B cell (primary cell): ENCODE measurements at regions not wholly inside any gene's neighbourhood (a gene's known extent, or its start where the extent isn't known, plus 50 kb on each side); places are given as distances from the start of the nearest gene placed in this dataset.

Experiments
- ATAC-seq: fragments of 200-7000 bp; cut with Tn5 transposase; one replicate; pipeline ENCODE4 v1.10.0; 2021; ENCODE audit warnings: low read depth, mild to moderate bottlenecking, moderate number of reproducible peaks, moderate library complexity
- CTCF ChIA-PET: fragments of 350-600 bp; sonication (Branson Sonifier 250); formaldehyde crosslinking; loops from one replicate; lab custom pipeline; 2021; ENCODE audit warnings: antibody characterized with exemption, inconsistent platforms; lab: Charles Lee
- POLR2A ChIA-PET: fragments of 350-600 bp; sonication (Branson Sonifier 250); formaldehyde crosslinking; loops from one replicate; lab custom pipeline; 2021; ENCODE audit warnings: antibody characterized with exemption; lab: Charles Lee
- DNase-seq: peaks from one replicate; pipeline ENCODE4 v3.0.0; 2013
- H2AFZ ChIP-seq: 2 replicates; pipeline ENCODE4 v1.6.1; 2012; ENCODE audit warnings: mild to moderate bottlenecking, low read depth, low read length; ENCODE audit not compliant: insufficient read depth, poor library complexity, severe bottlenecking
- H3K27ac ChIP-seq, 2 donors: 1 replicate in 1 of 2; 2 replicates in 1 of 2; pipeline ENCODE4 v1.5.1; 2012 to 2013; ENCODE audit warnings: low read length in 2 of 2, mild to moderate bottlenecking in 2 of 2, moderate library complexity in 1 of 2
- H3K27me3 ChIP-seq, 4 experiments: fragments of 200-600 bp in 1 of 4; sonication (generic) in 1 of 4; replicated peaks in 1 of 4; 1 replicate in 2 of 4; 2 replicates in 2 of 4; pipeline versions ENCODE4 v1.6.1 to v1.7.0; 2013 to 2016; ENCODE audit warnings: low read length in 3 of 4, mild to moderate bottlenecking in 2 of 4, mixed read lengths in 1 of 4, moderate library complexity in 1 of 4; ENCODE audit not compliant: insufficient read depth in 4 of 4, control insufficient read depth in 3 of 4; ENCODE audit errors: control extremely low read depth in 1 of 4
- H3K36me3 ChIP-seq, 2 experiments: replicated peaks in 1 of 2; 1 replicate in 1 of 2; 2 replicates in 1 of 2; pipeline versions ENCODE4 v1.6.1 to v1.7.1; 2013; ENCODE audit warnings: low read length in 1 of 2; ENCODE audit not compliant: insufficient read depth in 2 of 2, control insufficient read depth in 1 of 2; ENCODE audit errors: control extremely low read depth in 1 of 2, extremely low read depth in 1 of 2
- H3K4me1 ChIP-seq, 2 donors: fragments of 200-600 bp in 1 of 2; sonication (generic) in 1 of 2; 1 replicate in 1 of 2; 2 replicates in 1 of 2; pipeline versions ENCODE4 v1.5.1 to v1.6.1; 2013 to 2017; ENCODE audit warnings: low read length in 2 of 2; ENCODE audit not compliant: control insufficient read depth in 2 of 2, insufficient read depth in 2 of 2
- H3K4me2 ChIP-seq: replicated peaks from 2 replicates; pipeline ENCODE3; 2012; ENCODE audit warnings: mild to moderate bottlenecking, low read depth, low read length; ENCODE audit not compliant: poor library complexity, severe bottlenecking
- H3K4me3 ChIP-seq, 5 experiments: fragments of 200-600 bp in 1 of 5; sonication (generic) in 1 of 5; 1 replicate in 3 of 5; 2 replicates in 2 of 5; pipeline versions ENCODE4 v1.5.1 to v1.7.0; 2011 to 2016; ENCODE audit warnings: low read length in 4 of 5, mild to moderate bottlenecking in 4 of 5, low read depth in 2 of 5, control low read depth in 1 of 5, moderate library complexity in 1 of 5; ENCODE audit not compliant: insufficient read depth in 1 of 5; ENCODE audit errors: control extremely low read depth in 1 of 5, extremely low read depth in 1 of 5
- H3K79me2 ChIP-seq: fragments of 200-600 bp; sonication (generic); one replicate; pipeline ENCODE4 v1.6.0; 2016; ENCODE audit warnings: low read length; ENCODE audit not compliant: control insufficient read depth, insufficient read depth
- H3K9ac ChIP-seq: fragments of 200-600 bp; sonication (generic); 2 replicates; pipeline ENCODE4 v1.6.1; 2017; ENCODE audit warnings: mild to moderate bottlenecking, low read length, moderate library complexity
- H3K9me3 ChIP-seq, 3 donors: one replicate each; pipeline versions ENCODE4 v1.6.1 to v1.7.1; 2013; ENCODE audit warnings: low read length in 2 of 3; ENCODE audit not compliant: control insufficient read depth in 2 of 3, insufficient read depth in 1 of 3; ENCODE audit errors: control extremely low read depth in 1 of 3
- H4K20me1 ChIP-seq: 2 replicates; pipeline ENCODE4 v1.6.0; 2012; ENCODE audit warnings: mild to moderate bottlenecking, low read length; ENCODE audit not compliant: insufficient read depth, control insufficient read depth, poor library complexity, severe bottlenecking
- H3K27ac Mint-ChIP-seq: one replicate; pipeline ENCODE4 v1.8.0; 2021; ENCODE audit warnings: mixed read lengths
- H3K27me3 Mint-ChIP-seq: one replicate; pipeline ENCODE4 v1.8.0; 2021; ENCODE audit warnings: mixed read lengths
- H3K4me1 Mint-ChIP-seq: one replicate; pipeline ENCODE4 v1.8.0; 2021; ENCODE audit warnings: mixed read lengths
- H3K4me3 Mint-ChIP-seq: one replicate; pipeline ENCODE4 v1.8.0; 2021; ENCODE audit warnings: mixed read lengths
- H3K9me3 Mint-ChIP-seq: one replicate; pipeline ENCODE4 v1.8.0; 2022; ENCODE audit warnings: mixed read lengths; ENCODE audit not compliant: insufficient read depth
- CTCF ChIP-seq: fragments of 200-600 bp; IDR thresholded peaks from one replicate; pipeline ENCODE4 v1.8.0; 2022; ENCODE audit warnings: antibody characterized with exemption, mild to moderate bottlenecking
- EZH2 ChIP-seq: IDR thresholded peaks from 2 replicates; pipeline ENCODE4 v1.6.1; 2012; ENCODE audit warnings: borderline replicate concordance, low read depth, mild to moderate bottlenecking, moderate library complexity, low read length; ENCODE audit not compliant: insufficient read depth, poor library complexity, severe bottlenecking
- WGBS: methylation state at CpG from one replicate; pipeline ENCODE4 v1.1.5; 2013; ENCODE audit warnings: missing lambda C conversion rate; ENCODE audit not compliant: insufficient coverage; 5-methylcytosine and 5-hydroxymethylcytosine counted together
- intact Hi-C: fragments of 100-400 bp; cut with micrococcal nuclease; formaldehyde crosslinking; loops from one replicate; pipeline ENCODE4 v1.10.0; 2022

- ATAC-seq = no peak
- Histone ChIP-seq H3K36me3 (no peaks in the 10 kb centered on the region), H3K79me2 (no peaks in the 10 kb centered on the region), H3K27ac (no peak overlapping the region), H3K9me3 (peaks cover 0 to 5% (median 0%) of the 10 kb centered on the region in 3 donors), H3K4me3 (no peak overlapping the region), H3K9ac (no peak overlapping the region), H4K20me1 (no peaks in the 10 kb centered on the region), H3K4me1 (no peaks in the 10 kb centered on the region), H3K27me3 (no peaks in the 10 kb centered on the region), H3K4me2 (no peak overlapping the region), H2AFZ (no peak overlapping the region)
- no peaks in the 10 kb centered on the region for H3K9me3 Mint-ChIP-seq
- TF ChIP-seq CTCF (no peak), EZH2 (no peak)
- WGBS = 50% methylated on average over 1 of the region's 3 CpGs
- ChIA-PET POLR2A (no interaction called here), CTCF (no interaction called here)
- intact Hi-C loops = no loop called here
- no peak overlapping the region for H3K27ac Mint-ChIP-seq
- H3K4me3 Mint-ChIP-seq = no peak overlapping the region
- no peaks in the 10 kb centered on the region for H3K4me1 Mint-ChIP-seq
- no peak for DNase-seq
- H3K27me3 Mint-ChIP-seq = no peaks in the 10 kb centered on the region
Observed at GRCh38 chr3:118755253-118755801, 279.3 kb downstream of the IGSF11 start.

DNA sequence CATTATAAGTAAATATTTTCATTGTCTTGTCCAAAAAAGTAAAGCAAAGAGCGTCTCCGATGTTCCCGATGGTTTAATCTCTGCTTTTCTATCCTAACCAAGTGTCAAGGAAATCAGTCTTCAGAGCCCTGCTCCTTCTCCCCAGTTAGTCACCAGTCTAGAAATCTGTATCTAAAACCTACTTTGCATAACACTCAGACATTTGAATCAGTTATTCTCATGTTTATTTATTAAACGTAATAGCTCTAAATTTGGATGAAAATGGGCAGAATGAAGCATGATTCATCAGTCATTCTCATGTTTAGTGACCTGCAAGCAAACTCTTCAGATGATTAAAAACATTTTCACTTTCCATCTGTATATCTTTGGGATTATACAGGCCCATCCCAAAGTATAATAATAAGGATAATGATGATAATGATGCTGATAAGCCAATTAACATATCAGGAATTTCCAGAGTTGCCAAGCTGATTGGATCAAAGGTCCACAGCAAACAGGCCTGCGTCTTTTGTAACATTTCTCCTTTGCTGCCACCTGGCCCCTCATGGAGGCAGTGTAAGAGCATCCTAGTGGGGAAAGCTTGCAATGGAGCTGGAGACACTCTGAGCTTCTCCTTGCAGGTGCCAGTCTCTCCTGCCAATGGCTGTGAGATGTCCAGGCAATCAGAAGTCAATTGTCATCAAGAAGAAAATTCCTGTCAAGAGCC is 273.9 kb downstream of the IGSF11 start:
- H3K9me3 Mint-ChIP-seq = no peaks in the 10 kb centered on the region
- H3K27me3 ChIP-seq = no peaks in the 10 kb centered on the region
- ChIA-PET CTCF (no interaction called here), POLR2A (no interaction called here)
- H3K4me2 ChIP-seq = no peak overlapping the region
- no peak for TF ChIP-seq CTCF
- TF ChIP-seq EZH2 = no peak
- 79% methylated on average over 4 of the region's 5 CpGs for WGBS
- no peaks in the 10 kb centered on the region for H3K27me3 Mint-ChIP-seq
- no peak overlapping the region for H3K27ac ChIP-seq
- no peaks in the 10 kb centered on the region for H3K4me1 ChIP-seq
- H3K27ac Mint-ChIP-seq = no peak overlapping the region
- H3K36me3 ChIP-seq = no peaks in the 10 kb centered on the region
- no peak overlapping the region for H3K9ac ChIP-seq
- H3K79me2 ChIP-seq = no peaks in the 10 kb centered on the region
- H3K4me1 Mint-ChIP-seq = no peaks in the 10 kb centered on the region
- H4K20me1 ChIP-seq = no peaks in the 10 kb centered on the region
- peaks cover 0 to 5% (median 0%) of the 10 kb centered on the region in 3 donors for H3K9me3 ChIP-seq
- no peak overlapping the region for H3K4me3 ChIP-seq
- intact Hi-C loops = no loop called here
- DNase-seq = no peak
- no peak for ATAC-seq
- no peak overlapping the region for H3K4me3 Mint-ChIP-seq
- no peak overlapping the region for H2AFZ ChIP-seq
